Left renal pelvis (tissue), 4 donors: ENCODE measurements at regions not wholly inside any gene's neighbourhood (a gene's known extent, or its start where the extent isn't known, plus 50 kb on each side); places are given as distances from the start of the nearest gene placed in this dataset.

Source experiments
- DNase-seq, 4 donors: peaks; one replicate each; pipeline ENCODE4 v3.0.0-alpha.2; 2013; ENCODE audit warnings: low read depth in 4 of 4, low spot score in 3 of 4

GRCh38 chr1:38326856-38327255 lies 280.3 kb upstream of the POU3F1 start:
- DNase-seq, result no peak

DNA sequence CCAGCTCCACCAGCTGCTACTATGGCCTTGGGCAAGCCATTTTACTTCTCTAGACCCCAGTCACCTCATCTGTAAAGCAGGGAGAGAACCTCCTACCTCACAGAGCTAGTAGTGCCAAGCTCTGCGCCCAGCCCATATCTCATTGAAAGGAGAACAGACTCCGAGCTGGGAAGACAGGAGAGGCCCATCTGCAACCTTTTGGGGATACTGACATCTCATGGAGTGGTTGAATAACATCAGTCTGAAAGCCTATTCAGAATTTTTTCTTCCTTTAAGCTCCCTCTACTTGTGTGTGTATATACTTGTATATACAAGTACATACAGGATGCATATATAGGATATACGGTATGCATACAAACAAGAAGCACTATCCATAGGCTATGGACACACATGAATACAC lies 279.5 kb upstream of the POU3F1 start:
- no peak for DNase-seq

- DNase-seq, result no peak
Measured at GRCh38 chr1:38312753-38313152, 266.2 kb upstream of the POU3F1 start.

GRCh38 chr1:38310079-38310478 lies 263.5 kb upstream of the POU3F1 start:
- no peak for DNase-seq

DNA sequence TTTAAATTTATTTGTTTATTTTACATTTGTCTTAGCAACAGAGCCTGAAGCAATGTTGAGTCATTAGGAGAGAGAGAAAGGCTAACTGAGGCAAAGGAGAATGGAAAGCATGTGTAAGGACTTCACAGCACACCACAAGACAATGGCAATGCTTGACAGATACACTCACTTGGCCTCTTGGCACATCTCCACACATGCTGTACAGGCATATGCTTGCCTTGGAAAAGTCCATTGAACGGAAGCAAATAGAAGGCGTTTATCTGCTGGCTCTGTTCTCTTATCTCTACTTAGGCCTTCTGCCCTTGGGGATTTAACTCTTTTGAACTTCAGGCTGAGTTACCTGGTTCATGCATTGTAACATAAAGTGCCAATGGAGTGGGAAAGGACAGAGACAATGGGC lies 262.2 kb upstream of the POU3F1 start:
- DNase-seq, result no peak

DNA sequence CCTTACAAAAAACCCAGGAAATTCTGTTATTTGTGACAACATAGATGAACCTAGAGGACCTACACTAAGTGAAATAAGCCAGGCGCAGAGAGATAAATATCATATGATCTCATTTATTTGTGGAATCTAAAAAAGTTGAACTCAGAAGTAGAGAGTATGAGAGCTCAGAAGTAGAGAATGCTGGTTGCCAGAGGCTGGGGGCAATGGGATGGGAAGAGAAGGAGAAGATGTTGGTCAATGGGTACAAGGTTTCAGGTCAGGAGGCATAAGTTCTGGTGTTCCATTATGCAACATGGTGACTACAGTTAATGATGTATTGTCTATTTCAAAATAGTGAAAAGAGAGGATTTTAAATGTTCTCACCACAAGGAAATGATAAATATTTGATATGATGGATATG lies 259.1 kb upstream of the POU3F1 start:
- DNase-seq, result no peak

DNA sequence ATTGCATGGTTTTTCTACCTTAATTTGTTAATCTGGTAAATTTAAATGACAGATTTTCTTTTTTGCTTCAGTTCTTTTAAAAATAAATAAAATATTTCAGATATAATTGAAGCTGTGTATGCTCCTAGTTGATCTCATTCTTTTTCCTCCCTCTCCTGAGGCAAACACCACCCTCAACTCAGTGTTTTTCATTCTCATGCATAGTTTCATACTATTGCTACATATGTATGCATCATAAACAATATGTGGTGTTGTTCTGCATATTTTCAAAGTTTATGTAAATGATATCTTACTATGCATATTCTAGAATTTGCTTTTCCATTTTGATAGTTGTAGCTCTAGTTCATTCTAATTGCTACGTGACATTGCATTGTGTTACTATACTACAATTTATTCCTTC lies 257.2 kb upstream of the POU3F1 start:
- no peak for DNase-seq

DNA sequence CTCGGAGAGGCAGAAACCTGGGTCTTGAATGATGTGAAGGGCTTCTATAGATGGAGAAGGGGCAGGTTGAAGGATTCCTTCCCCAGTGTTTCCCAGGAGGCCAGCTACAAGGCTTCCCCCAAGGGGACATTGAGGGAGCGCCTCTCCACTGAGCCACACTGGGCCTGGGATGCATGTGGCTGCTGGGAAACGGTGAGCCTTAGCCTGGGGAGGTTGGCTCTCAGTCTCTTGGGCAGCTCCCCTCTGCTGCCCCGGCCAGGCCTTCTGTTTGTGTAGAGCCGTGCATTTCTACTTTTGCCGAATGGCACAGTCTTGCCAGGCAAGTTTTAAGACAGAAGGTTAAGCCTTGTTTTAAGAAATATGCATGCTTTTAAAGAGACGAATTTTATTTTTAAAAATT lies 254.4 kb upstream of the POU3F1 start:
- no peak for DNase-seq

- no peak for DNase-seq
Measured at GRCh38 chr1:38300616-38301015, 254.0 kb upstream of the POU3F1 start.

GRCh38 chr1:38297842-38298241 lies 251.2 kb upstream of the POU3F1 start:
- no peak for DNase-seq

DNA sequence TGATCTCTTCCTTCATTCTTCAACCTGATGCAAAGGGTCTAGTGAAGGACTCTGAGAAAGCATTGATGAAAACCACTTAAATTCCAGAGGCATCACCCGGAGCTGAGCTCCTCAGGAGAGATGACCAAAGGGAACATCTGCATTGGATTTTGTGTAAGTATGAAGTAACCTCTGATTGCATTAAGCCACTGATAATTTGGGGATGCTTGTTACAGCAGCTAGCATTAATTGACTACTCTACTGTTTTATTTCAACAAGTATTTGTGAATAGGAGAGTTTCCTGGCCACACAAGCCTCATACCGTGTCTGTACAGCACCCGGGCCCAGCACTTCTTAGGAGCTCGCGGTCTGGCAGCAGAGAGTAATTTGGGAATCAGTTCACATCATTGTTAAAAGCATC lies 250.7 kb upstream of the POU3F1 start:
- DNase-seq, result no peak

- DNase-seq, result no peak
Measured at GRCh38 chr1:38296047-38296446, 249.5 kb upstream of the POU3F1 start.

- no peak for DNase-seq
Measured at GRCh38 chr1:38293567-38293966, 247.0 kb upstream of the POU3F1 start.

GRCh38 chr1:38292969-38293368 lies 246.4 kb upstream of the POU3F1 start:
- DNase-seq, result no peak

DNA sequence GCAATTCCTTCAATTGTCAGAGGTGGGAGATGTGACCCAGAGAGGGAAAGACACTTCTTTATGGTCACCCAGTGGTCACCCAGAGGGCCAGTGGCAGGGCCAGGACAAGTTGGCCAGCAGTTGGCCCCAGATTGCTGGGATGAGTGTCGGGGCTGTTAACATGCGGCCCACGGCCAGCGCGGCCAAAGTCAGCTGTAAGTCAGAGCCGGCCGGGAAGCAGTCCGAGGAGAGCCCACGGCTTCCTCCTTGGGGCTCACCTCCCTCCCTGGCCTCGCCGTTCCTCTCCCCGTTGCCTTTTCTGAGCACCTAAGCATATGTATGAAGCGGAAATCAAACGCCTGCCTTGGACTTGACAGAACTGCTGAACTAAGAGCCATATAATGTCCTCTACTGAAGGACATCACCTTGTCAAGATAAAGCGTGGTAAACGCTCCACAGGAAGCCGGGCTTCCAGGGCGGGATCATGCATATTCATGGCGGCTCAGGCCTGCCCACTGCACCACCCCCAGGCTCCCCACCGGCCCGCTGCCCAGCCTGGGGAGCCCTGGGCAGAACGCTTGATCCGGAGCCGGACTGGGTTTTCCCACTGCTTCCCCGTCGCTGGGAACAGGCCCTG lies 245.4 kb upstream of the POU3F1 start:
- no peak for DNase-seq

DNA sequence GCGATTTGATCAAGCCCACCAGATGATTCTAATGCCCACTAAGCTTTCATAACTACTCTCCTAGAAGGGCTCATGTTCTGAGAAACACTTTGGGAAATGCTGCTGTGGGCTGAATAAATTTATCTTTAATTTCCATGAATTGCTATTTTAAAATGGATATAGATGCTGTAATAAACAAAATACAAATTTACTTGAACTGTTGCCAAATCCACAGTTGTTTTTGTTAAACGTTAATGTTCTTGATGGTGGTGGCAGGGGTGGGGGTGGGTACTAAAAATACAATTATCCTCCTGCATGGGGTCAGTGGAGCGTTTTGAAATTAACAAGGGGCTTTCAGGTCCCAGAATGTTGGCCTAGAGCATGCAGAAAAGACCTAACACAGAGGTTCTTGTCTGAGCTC lies 244.7 kb upstream of the POU3F1 start:
- DNase-seq, result no peak

- DNase-seq, result no peak
Measured at GRCh38 chr1:38289034-38289433, 242.4 kb upstream of the POU3F1 start.

- DNase-seq, result no peak
Measured at GRCh38 chr1:38287547-38287946, 241.0 kb upstream of the POU3F1 start.

GRCh38 chr1:38287036-38287435 lies 240.4 kb upstream of the POU3F1 start:
- no peak for DNase-seq

DNA sequence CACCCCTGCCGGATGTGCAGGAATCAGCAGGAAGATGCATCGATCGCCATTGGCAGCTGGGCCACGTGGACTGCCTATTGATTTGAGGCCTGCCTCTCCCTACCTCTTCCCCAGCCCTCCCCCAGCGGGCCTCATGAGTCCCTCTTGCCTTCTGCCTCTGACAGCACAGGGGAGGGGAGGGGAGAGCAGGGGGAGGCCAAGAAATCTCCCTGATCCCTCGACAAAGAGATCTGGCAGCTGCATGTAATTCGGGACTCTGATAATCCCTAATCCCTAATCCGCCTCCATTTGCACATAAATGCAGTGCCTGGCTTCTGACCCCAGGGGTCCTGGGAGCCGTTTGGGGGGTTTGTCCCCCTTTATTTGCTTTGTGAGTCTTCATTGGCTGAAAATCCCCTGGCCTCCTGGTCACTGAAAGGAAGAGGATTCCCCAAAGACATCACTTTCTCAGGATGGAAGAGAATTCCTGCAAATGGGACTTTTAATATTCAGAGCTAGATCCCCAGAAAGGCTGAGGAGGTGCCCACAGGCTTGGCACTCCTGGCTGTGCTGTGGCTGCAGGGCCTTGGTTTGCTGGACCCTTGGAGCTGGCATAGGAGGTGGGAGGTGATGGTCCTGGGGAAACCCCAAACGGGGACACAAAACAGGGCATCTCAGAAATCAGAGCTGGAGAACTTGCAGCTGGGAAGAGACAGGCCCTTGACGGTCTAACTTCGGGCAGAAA lies 239.4 kb upstream of the POU3F1 start:
- DNase-seq, result no peak

DNA sequence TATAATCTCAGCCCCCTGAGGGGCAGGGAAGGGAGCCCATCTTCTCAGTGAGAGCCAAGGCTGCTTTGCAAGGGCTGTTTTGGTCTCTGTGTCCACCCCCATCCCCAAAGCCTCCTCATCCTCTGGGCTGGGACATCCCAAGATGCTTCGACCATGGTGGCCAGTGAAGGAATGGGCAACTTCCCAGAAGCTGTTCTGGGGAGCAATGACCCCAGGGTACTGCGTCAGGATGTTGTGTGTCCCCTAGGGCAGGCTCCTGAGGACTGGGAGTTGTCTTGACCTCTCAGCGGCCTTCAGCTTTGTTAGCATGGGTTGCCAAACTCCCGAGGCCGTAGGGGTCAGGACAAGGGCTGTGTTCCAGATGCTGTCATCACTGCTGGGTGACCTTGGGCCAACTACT lies 238.4 kb upstream of the POU3F1 start:
- no peak for DNase-seq

- no peak for DNase-seq
Measured at GRCh38 chr1:38283696-38284470, 237.3 kb upstream of the POU3F1 start.
